GM12874 (cell line): ENCODE measurements at regions not wholly inside any gene's neighbourhood (a gene's known extent, or its start where the extent isn't known, plus 50 kb on each side); places are given as distances from the start of the nearest gene placed in this dataset.

Experiments
- TF ChIP-seq, protein P1 (sequence below): IDR thresholded peaks from 2 replicates; pipeline ENCODE4 v1.5.1; 2011; ENCODE audit warnings: low read depth, mild to moderate bottlenecking, control low read depth, low read length, moderate library complexity; ENCODE audit not compliant: insufficient read depth

GRCh38 chr2:41543726-41544125 is 504.1 kb upstream of the PKDCC start:
- TF ChIP-seq, protein P1, sequence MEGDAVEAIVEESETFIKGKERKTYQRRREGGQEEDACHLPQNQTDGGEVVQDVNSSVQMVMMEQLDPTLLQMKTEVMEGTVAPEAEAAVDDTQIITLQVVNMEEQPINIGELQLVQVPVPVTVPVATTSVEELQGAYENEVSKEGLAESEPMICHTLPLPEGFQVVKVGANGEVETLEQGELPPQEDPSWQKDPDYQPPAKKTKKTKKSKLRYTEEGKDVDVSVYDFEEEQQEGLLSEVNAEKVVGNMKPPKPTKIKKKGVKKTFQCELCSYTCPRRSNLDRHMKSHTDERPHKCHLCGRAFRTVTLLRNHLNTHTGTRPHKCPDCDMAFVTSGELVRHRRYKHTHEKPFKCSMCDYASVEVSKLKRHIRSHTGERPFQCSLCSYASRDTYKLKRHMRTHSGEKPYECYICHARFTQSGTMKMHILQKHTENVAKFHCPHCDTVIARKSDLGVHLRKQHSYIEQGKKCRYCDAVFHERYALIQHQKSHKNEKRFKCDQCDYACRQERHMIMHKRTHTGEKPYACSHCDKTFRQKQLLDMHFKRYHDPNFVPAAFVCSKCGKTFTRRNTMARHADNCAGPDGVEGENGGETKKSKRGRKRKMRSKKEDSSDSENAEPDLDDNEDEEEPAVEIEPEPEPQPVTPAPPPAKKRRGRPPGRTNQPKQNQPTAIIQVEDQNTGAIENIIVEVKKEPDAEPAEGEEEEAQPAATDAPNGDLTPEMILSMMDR, result no peak

- TF ChIP-seq, protein P1, result no peak
These were observed 503.1 kb upstream of the PKDCC start for GRCh38 chr2:41544709-41545108.

DNA sequence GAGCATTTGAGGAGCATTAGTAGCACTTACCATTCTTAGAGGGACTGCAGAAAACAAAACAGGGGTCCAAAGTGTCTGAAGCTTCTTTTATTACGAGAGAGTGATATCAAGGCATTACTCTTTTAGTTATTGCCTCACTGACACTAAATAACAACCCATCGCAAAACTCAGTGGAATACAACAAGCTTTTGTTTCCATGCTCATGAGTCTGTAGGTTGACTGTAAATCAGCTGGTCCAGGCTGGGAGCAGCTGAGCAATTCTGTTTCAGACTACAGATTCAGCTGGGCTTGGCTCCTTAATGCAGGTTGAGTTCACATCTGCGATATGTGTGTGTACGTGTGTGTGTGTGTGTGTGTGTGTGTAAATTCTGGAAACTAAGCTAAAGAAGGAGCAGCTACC is 501.8 kb upstream of the PKDCC start:
- TF ChIP-seq, protein P1, result no peak

DNA sequence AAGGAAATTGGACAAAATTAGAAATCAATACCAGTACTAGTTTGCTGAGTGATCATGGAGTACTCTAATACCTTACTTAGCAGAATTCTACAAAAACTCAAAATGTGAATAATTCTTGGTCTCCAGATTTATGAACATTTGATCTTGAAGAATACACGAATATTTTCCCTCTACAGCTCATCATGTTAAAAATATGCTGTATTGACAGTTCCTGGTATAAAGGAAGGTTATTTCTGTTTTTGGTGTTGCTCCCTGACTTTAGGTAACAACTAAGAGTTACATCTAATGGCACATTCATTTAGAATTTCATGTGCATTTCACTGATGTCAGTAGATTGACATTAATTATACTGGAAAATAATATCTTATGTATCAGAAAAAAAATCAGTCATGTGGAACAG is 479.2 kb upstream of the PKDCC start:
- TF ChIP-seq, protein P1, result no peak

DNA sequence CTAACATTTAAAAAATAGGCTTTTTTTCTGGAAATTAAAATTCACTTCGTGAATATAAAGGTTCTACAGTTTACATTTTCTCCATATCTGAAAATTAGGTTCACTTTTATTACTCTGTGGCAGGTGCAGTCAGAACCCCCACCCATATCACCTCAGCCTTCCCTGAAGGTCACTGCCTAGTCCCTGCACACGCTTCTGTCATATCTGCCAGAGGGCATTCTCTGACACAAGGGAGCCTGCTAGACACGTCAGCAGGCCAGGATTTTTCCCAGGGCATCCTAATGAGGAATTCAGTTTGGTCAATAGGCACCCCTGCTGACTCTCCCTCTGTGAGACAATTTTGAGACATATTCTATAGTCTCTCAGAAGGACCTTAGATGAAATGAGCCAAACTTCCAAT is 475.7 kb upstream of the PKDCC start:
- TF ChIP-seq, protein P1, result no peak

GRCh38 chr2:41576423-41576822 is 471.4 kb upstream of the PKDCC start:
- TF ChIP-seq, protein P1, result no peak

GRCh38 chr2:41579806-41580205 is 468.0 kb upstream of the PKDCC start:
- TF ChIP-seq, protein P1, result no peak

- TF ChIP-seq, protein P1, result no peak
These were observed 467.0 kb upstream of the PKDCC start for GRCh38 chr2:41580806-41581205.
